ENCODE measurements at regions not wholly inside any gene's neighbourhood (a gene's known extent, or its start where the extent isn't known, plus 50 kb on each side); places are given as distances from the start of the nearest gene placed in this dataset.

DNA sequence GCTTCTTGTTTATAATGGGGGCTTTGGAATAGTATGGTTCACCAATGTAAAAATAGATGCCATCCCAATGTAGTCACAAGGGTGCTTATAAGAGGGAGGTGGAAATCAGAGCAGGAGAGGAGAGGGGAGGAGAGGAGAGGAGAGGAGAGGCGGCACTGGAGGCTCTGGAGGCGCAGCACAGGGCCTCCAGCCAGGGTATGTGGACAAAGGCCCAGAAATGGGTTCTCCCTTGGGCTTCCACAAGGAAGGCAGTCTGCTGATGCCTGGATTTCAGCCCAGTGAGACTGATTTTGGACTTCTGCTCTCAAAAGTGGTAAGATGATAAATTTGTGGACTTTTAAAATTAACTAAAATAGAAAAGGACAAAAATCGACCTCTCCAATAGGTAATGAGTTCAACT lies 116.8 kb downstream of the RNASET2 start:
- Histone ChIP-seq H3K9ac (ENCODE audit: low read length) (no peak overlapping the region), H3K4me3 (ENCODE audit: control extremely low read depth in 1 of 5, extremely low read depth in 1 of 5, insufficient read depth in 1 of 5, low read depth in 2 of 5, low read length in 4 of 5) (no peak overlapping the region), H3K9me3 (ENCODE audit: control extremely low read depth in 1 of 3, control insufficient read depth in 2 of 3, insufficient read depth in 1 of 3, low read length in 2 of 3) (no peaks in the 10 kb centered on the region), H4K20me1 (ENCODE audit: control insufficient read depth, insufficient read depth, low read length, poor library complexity, severe bottlenecking) (no peaks in the 10 kb centered on the region), H3K27me3 (replicated peaks in 1 of 4; ENCODE audit: control extremely low read depth in 1 of 4, control insufficient read depth in 3 of 4, insufficient read depth in 4 of 4, low read length in 3 of 4) (no peaks in the 10 kb centered on the region), H3K27ac (ENCODE audit: low read length in 2 of 2) (no peak overlapping the region), H3K4me2 (replicated peaks; ENCODE audit: low read depth, low read length, poor library complexity, severe bottlenecking) (no peak overlapping the region), H2AFZ (ENCODE audit: insufficient read depth, low read depth, low read length, poor library complexity, severe bottlenecking) (no peak overlapping the region), H3K79me2 (ENCODE audit: control insufficient read depth, insufficient read depth, low read length) (no peaks in the 10 kb centered on the region), H3K36me3 (replicated peaks in 1 of 2; ENCODE audit: control extremely low read depth in 1 of 2, control insufficient read depth in 1 of 2, extremely low read depth in 1 of 2, insufficient read depth in 2 of 2, low read length in 1 of 2) (no peaks in the 10 kb centered on the region), H3K4me1 (ENCODE audit: control insufficient read depth in 2 of 2, insufficient read depth in 2 of 2, low read length in 2 of 2) (peaks cover 0 to 4% of the 10 kb centered on the region in 2 donors)
- ChIA-PET CTCF (interaction anchor here (1.1 to 2.3 kb wide), 2 partner anchors 65 to 150 kb away, joined by 4 to 7 read pairs; no protein-coding TSS in a partner anchor), POLR2A (no interaction called here)
- peaks cover 2% of the 10 kb centered on the region for H3K4me1 Mint-ChIP-seq
- H3K4me3 Mint-ChIP-seq, result no peak overlapping the region
- H3K9me3 Mint-ChIP-seq (ENCODE audit: insufficient read depth), result no peaks in the 10 kb centered on the region
- H3K27me3 Mint-ChIP-seq, result no peaks in the 10 kb centered on the region
- WGBS (ENCODE audit: insufficient coverage), result 88% methylated on average over 2 of the region's 3 CpGs
- H3K27ac Mint-ChIP-seq, result no peak overlapping the region
- ATAC-seq (ENCODE audit: low read depth), result no peak
- intact Hi-C loops (cut with micrococcal nuclease), result no loop called here
- TF ChIP-seq EZH2 (IDR thresholded peaks at IDR 0.05; ENCODE audit: borderline replicate concordance, insufficient read depth, low read depth, low read length, poor library complexity, severe bottlenecking), result no peak
- TF ChIP-seq, protein P1, sequence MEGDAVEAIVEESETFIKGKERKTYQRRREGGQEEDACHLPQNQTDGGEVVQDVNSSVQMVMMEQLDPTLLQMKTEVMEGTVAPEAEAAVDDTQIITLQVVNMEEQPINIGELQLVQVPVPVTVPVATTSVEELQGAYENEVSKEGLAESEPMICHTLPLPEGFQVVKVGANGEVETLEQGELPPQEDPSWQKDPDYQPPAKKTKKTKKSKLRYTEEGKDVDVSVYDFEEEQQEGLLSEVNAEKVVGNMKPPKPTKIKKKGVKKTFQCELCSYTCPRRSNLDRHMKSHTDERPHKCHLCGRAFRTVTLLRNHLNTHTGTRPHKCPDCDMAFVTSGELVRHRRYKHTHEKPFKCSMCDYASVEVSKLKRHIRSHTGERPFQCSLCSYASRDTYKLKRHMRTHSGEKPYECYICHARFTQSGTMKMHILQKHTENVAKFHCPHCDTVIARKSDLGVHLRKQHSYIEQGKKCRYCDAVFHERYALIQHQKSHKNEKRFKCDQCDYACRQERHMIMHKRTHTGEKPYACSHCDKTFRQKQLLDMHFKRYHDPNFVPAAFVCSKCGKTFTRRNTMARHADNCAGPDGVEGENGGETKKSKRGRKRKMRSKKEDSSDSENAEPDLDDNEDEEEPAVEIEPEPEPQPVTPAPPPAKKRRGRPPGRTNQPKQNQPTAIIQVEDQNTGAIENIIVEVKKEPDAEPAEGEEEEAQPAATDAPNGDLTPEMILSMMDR (IDR thresholded peaks at IDR 0.05), result no peak
- DNase-seq, result no peak

DNA sequence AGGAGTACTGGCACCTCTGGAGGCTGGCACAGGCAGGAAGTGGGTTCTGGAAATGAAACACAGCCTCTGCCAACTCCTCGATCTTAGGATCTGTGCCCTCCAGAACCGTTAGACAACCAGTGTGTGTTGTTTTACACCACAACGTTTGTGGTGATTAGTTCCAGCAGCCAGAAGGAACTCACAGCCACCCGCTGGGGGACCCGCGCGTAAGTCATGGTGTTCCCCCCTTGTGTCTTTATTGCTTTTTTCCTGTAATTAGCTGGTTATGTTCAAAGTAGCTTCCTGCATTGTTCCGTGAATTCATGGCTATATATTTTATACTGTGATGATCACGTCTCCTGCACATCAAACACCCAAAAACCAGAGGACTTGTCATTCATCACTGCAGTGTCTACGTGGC lies 117.4 kb downstream of the RNASET2 start:
- no peak overlapping the region for H2AFZ ChIP-seq (ENCODE audit: insufficient read depth, low read depth, low read length, poor library complexity, severe bottlenecking)
- Mint-ChIP-seq H3K27me3 (no peaks in the 10 kb centered on the region), H3K9me3 (ENCODE audit: insufficient read depth) (no peaks in the 10 kb centered on the region), H3K4me1 (peaks cover 2% of the 10 kb centered on the region), H3K4me3 (no peak overlapping the region), H3K27ac (no peak overlapping the region)
- no peak overlapping the region for H3K27ac ChIP-seq (ENCODE audit: low read length in 2 of 2)
- ATAC-seq (ENCODE audit: low read depth) (no peak), DNase-seq (no peak)
- peaks cover 0 to 4% of the 10 kb centered on the region in 2 donors for H3K4me1 ChIP-seq (ENCODE audit: control insufficient read depth in 2 of 2, insufficient read depth in 2 of 2, low read length in 2 of 2)
- no peak overlapping the region for H3K9ac ChIP-seq (ENCODE audit: low read length)
- H3K4me3 ChIP-seq (ENCODE audit: control extremely low read depth in 1 of 5, extremely low read depth in 1 of 5, insufficient read depth in 1 of 5, low read depth in 2 of 5, low read length in 4 of 5), result no peak overlapping the region
- no peaks in the 10 kb centered on the region for H4K20me1 ChIP-seq (ENCODE audit: control insufficient read depth, insufficient read depth, low read length, poor library complexity, severe bottlenecking)
- H3K9me3 ChIP-seq (ENCODE audit: control extremely low read depth in 1 of 3, control insufficient read depth in 2 of 3, insufficient read depth in 1 of 3, low read length in 2 of 3), result no peaks in the 10 kb centered on the region
- H3K79me2 ChIP-seq (ENCODE audit: control insufficient read depth, insufficient read depth, low read length), result no peaks in the 10 kb centered on the region
- 73% methylated on average over 3 of the region's 10 CpGs for WGBS (ENCODE audit: insufficient coverage)
- H3K4me2 ChIP-seq (replicated peaks; ENCODE audit: low read depth, low read length, poor library complexity, severe bottlenecking), result no peak overlapping the region
- no peaks in the 10 kb centered on the region for H3K36me3 ChIP-seq (replicated peaks in 1 of 2; ENCODE audit: control extremely low read depth in 1 of 2, control insufficient read depth in 1 of 2, extremely low read depth in 1 of 2, insufficient read depth in 2 of 2, low read length in 1 of 2)
- ChIA-PET POLR2A (no interaction called here), CTCF (no interaction called here)
- TF ChIP-seq EZH2 (IDR thresholded peaks at IDR 0.05; ENCODE audit: borderline replicate concordance, insufficient read depth, low read depth, low read length, poor library complexity, severe bottlenecking), result no peak
- TF ChIP-seq, protein P1 (IDR thresholded peaks at IDR 0.05), result no peak
- intact Hi-C loops (cut with micrococcal nuclease), result no loop called here
- no peaks in the 10 kb centered on the region for H3K27me3 ChIP-seq (replicated peaks in 1 of 4; ENCODE audit: control extremely low read depth in 1 of 4, control insufficient read depth in 3 of 4, insufficient read depth in 4 of 4, low read length in 3 of 4)

Data from B cell (primary cell).